ENCODE measurements at regions not wholly inside any gene's neighbourhood (a gene's known extent, or its start where the extent isn't known, plus 50 kb on each side); places are given as distances from the start of the nearest gene placed in this dataset.
"Not testable (repeated sequence)": the region's sequence is repeated elsewhere in the genome, so short reads cannot be mapped to it uniquely, and the experiment has no call there.

DNA sequence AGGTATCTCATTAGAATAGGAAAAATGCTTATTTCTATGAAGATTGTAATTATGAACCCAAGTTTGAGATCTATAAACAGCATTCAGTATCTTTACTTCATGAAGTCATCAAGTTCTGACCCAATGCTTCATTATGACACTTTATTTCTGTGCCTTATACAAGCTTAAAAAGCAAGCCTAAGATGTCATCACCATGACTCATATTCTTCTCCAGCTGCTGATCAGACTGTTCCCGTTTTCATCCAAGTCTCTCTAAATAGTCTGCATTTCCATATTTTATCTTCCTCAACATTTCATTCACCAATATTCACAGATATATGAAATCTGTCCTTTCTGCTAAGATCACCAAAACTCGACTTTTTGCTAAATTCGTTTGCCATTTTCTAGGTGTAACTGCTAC is 1247.2 kb upstream of the PRR20A start:
- H3K4me3 ChIP-seq (ENCODE audit: low read depth, low read length), result no peak overlapping the region
- in situ Hi-C loops (cut with HindIII; ENCODE audit: low sequenced_read_pairs), result no loop called here
- no peak for DNase-seq (ENCODE audit: low read depth)
- TF ChIP-seq, protein P1, sequence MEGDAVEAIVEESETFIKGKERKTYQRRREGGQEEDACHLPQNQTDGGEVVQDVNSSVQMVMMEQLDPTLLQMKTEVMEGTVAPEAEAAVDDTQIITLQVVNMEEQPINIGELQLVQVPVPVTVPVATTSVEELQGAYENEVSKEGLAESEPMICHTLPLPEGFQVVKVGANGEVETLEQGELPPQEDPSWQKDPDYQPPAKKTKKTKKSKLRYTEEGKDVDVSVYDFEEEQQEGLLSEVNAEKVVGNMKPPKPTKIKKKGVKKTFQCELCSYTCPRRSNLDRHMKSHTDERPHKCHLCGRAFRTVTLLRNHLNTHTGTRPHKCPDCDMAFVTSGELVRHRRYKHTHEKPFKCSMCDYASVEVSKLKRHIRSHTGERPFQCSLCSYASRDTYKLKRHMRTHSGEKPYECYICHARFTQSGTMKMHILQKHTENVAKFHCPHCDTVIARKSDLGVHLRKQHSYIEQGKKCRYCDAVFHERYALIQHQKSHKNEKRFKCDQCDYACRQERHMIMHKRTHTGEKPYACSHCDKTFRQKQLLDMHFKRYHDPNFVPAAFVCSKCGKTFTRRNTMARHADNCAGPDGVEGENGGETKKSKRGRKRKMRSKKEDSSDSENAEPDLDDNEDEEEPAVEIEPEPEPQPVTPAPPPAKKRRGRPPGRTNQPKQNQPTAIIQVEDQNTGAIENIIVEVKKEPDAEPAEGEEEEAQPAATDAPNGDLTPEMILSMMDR (IDR thresholded peaks at IDR 0.05; ENCODE audit: low read depth, low read length, missing control alignments), result no peak

DNA sequence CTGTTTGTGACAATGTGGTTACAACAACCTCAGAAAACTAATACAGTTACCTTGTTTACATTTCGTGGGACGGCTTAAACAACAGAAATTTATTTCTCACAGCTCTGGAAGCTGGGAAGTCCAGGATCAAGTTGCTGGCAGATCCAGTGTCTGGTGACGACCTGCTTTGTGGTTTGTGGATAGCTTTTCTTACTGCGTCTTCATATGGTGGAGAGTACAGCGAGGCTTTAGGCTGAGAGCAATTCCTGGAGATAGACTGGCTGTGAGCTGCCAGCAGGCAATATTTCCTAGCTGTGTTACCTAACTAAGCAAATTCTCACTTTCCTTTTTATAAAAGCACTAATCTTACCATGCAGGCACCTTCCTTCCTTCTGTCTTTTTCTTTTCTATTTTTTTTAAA is 1203.5 kb upstream of the PRR20A start:
- no peak for DNase-seq (ENCODE audit: low read depth)
- H3K4me3 ChIP-seq (ENCODE audit: low read depth, low read length), result no peak overlapping the region
- in situ Hi-C loops (cut with HindIII; ENCODE audit: low sequenced_read_pairs), result no loop called here
- TF ChIP-seq, protein P1 (IDR thresholded peaks at IDR 0.05; ENCODE audit: low read depth, low read length, missing control alignments), result no peak

DNA sequence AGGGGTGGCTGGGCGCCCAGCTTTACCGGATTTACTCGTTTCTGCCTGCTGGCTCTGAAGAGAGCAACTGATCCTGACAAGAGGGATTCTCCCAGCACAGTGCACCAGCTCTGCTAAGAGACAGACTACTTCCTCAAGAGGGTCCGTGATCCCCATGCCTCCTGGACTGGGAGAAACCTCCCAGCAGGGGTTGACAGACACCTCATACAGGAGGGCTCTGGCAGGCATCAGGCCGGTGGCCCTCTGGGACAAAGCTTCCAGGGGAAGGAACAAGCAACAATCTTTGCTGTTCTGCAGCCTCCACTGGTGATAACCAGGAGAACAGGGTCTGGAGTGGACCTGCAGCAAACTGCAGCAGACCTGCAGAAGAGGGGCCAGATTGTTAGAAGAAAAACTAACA is 1192.5 kb upstream of the PRR20A start:
- in situ Hi-C loops (cut with HindIII; ENCODE audit: low sequenced_read_pairs), result no loop called here
- TF ChIP-seq, protein P1 (IDR thresholded peaks at IDR 0.05; ENCODE audit: low read depth, low read length, missing control alignments), result no peak
- H3K4me3 ChIP-seq (ENCODE audit: low read depth, low read length), result no peak overlapping the region
- DNase-seq (ENCODE audit: low read depth), result no peak

DNA sequence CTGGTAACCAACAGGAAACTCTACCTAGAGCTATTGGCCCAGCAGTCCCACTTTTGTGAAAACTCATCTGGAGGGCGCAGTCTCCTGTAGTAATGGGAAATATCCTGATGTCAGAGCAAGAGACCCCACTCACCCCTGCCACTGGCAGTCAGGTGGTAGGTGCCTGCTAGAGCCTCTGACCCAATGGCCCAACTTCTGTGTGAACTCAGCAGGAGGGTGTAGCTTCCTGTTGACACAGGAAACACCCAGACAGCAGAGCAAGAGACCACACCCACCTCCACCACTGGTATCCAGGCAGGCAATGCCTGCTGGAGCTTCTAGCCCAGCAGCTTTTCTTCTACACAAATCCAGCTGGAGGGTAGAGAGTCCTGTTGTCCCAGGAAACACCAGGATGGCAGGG is 1176.8 kb upstream of the PRR20A start:
- in situ Hi-C loops (cut with HindIII; ENCODE audit: low sequenced_read_pairs), result no loop called here
- no peak overlapping the region for H3K4me3 ChIP-seq (ENCODE audit: low read depth, low read length)
- DNase-seq (ENCODE audit: low read depth), result no peak
- TF ChIP-seq, protein P1 (IDR thresholded peaks at IDR 0.05; ENCODE audit: low read depth, low read length, missing control alignments), result no peak

DNA sequence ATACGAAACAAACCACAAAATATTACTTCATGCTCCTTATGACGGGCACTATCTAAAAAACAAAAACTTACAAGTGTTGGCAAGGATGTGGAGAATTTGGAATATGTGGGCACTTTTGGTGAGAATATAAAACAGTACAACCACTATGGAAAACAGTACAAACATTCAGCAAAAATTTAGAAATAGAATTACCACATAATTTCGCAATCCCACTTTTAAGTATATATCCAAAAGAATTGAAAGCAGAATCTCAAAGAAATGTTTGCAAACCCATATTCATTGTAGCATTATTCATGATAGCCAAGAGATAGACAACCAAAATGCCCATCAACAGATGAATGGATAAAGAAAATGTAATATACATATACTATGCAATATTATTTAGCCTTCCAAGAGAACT is 1173.7 kb upstream of the PRR20A start:
- DNase-seq (ENCODE audit: low read depth), result no peak
- no peak overlapping the region for H3K4me3 ChIP-seq (ENCODE audit: low read depth, low read length)
- TF ChIP-seq, protein P1 (IDR thresholded peaks at IDR 0.05; ENCODE audit: low read depth, low read length, missing control alignments), result no peak
- in situ Hi-C loops (cut with HindIII; ENCODE audit: low sequenced_read_pairs), result no loop called here

DNA sequence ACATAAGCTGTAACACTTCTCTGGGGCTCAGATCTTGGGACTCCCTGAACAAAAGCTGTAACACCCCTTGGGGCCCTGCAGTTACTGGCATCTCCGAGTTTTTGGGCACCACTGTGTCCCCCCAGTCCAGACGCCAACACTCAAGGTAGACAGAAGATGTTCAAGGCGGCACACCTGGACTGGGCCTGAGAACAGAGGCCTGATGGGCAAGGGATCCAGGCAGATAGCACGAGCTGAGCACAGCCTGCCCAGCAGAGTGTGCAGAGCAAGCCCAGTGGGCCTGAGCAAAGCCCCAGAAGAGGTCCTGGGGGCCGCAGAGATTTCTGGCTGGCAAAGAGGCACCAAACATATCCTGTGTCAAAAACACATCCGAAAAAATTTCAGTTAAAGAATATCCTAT is 1163.3 kb upstream of the PRR20A start:
- H3K4me3 ChIP-seq (ENCODE audit: low read depth, low read length), result no peak overlapping the region
- in situ Hi-C loops (cut with HindIII; ENCODE audit: low sequenced_read_pairs), result no loop called here
- TF ChIP-seq, protein P1 (IDR thresholded peaks at IDR 0.05; ENCODE audit: low read depth, low read length, missing control alignments), result no peak
- no peak for DNase-seq (ENCODE audit: low read depth)

DNA sequence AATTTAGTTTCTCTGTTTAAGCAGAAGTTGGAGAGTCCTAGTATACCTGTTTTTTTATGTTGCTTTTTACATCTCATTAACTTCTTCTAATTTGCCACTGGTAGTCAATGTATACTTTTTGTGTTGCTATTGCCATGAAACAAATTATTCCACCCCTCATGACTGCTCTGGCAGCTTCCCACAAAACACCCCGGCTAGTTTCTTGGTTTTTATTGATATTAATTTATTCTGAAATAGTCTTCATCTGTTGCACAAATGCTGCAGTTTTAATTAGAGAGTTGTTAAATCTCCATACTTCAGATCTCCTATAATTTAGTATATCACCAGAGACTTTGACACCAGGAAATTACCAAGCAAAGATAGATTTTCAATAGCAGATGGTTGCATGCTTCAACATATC is 1159.3 kb upstream of the PRR20A start:
- H3K4me3 ChIP-seq (ENCODE audit: low read depth, low read length), result no peak overlapping the region
- in situ Hi-C loops (cut with HindIII; ENCODE audit: low sequenced_read_pairs), result no loop called here
- DNase-seq (ENCODE audit: low read depth), result no peak
- TF ChIP-seq, protein P1 (IDR thresholded peaks at IDR 0.05; ENCODE audit: low read depth, low read length, missing control alignments), result no peak

DNA sequence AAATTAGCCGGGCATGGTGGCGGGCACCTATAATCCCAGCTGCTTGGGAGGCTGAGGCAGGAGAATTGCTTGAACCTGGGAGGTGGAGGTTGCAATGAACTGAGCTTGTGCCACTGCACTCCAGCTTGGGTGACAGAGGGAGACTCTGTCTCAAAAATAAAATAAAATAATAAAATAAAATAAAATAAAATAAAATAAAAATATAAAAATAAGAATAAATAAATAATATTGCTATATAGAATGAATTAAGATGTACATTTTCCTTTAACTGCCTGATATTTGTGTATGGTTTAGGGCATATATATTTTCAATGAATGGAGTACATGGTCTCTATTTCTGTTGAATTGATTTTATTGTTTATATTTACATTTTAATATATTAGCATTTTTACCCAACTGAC is 1156.7 kb upstream of the PRR20A start:
- DNase-seq (ENCODE audit: low read depth); in situ Hi-C loops (cut with HindIII; ENCODE audit: low sequenced_read_pairs); H3K4me3 ChIP-seq (ENCODE audit: low read depth, low read length): not testable (repeated sequence)
